ENCODE measurements at regions not wholly inside any gene's neighbourhood (a gene's known extent, or its start where the extent isn't known, plus 50 kb on each side); places are given as distances from the start of the nearest gene placed in this dataset.

GRCh38 chr1:73749996-73750395 lies 448.0 kb downstream of the LRRIQ3 start:
- Histone ChIP-seq H3K27ac (ENCODE audit: low read length) (no peak overlapping the region), H4K20me1 (ENCODE audit: insufficient read depth, low read length) (no peaks in the 10 kb centered on the region)
- no peak for ATAC-seq (ENCODE audit: insufficient read depth, low read depth)

GRCh38 chr1:73744985-73745384 lies 453.0 kb downstream of the LRRIQ3 start:
- Histone ChIP-seq H3K36me3 (ENCODE audit: insufficient read depth, low read length) (no peaks in the 10 kb centered on the region), H3K4me1 (ENCODE audit: insufficient read depth, low read length) (no peaks in the 10 kb centered on the region), H3K9me3 (ENCODE audit: insufficient read depth, low read length, severe bottlenecking) (no peaks in the 10 kb centered on the region), H2AFZ (ENCODE audit: low read depth, low read length) (no peak overlapping the region), H3K79me2 (ENCODE audit: insufficient read depth, low read length) (no peaks in the 10 kb centered on the region), H3K4me3 (ENCODE audit: low read depth in 1 of 2, low read length in 2 of 2) (no peak overlapping the region), H3K9ac (ENCODE audit: low read depth, low read length) (no peak overlapping the region), H4K20me1 (ENCODE audit: insufficient read depth, low read length) (no peaks in the 10 kb centered on the region), H3K4me2 (ENCODE audit: insufficient read depth, low read length) (no peak overlapping the region), H3K27ac (ENCODE audit: low read length) (no peak overlapping the region), H3K27me3 (ENCODE audit: insufficient read depth, low read length, poor library complexity) (no peaks in the 10 kb centered on the region)
- DNase-seq (no peak), ATAC-seq (ENCODE audit: insufficient read depth, low read depth) (no peak)
- no peak for TF ChIP-seq CTCF (IDR thresholded peaks at IDR 0.05; ENCODE audit: borderline replicate concordance, extremely low read depth, low read length, poor library complexity, severe bottlenecking)
- no peak for TF ChIP-seq EZH2 (IDR thresholded peaks at IDR 0.05; ENCODE audit: borderline replicate concordance, low read depth, low read length, severe bottlenecking)

More at GRCh38 chr1:73749996-73750395, 448.0 kb downstream of the LRRIQ3 start:
- Histone ChIP-seq H3K9me3 (ENCODE audit: insufficient read depth, low read length, severe bottlenecking) (no peaks in the 10 kb centered on the region), H3K4me1 (ENCODE audit: insufficient read depth, low read length) (no peaks in the 10 kb centered on the region), H2AFZ (ENCODE audit: low read depth, low read length) (no peak overlapping the region), H3K9ac (ENCODE audit: low read depth, low read length) (no peak overlapping the region), H3K79me2 (ENCODE audit: insufficient read depth, low read length) (no peaks in the 10 kb centered on the region), H3K27me3 (ENCODE audit: insufficient read depth, low read length, poor library complexity) (no peaks in the 10 kb centered on the region), H3K4me3 (ENCODE audit: low read depth in 1 of 2, low read length in 2 of 2) (no peak overlapping the region), H3K4me2 (ENCODE audit: insufficient read depth, low read length) (no peak overlapping the region), H3K36me3 (ENCODE audit: insufficient read depth, low read length) (no peaks in the 10 kb centered on the region)
- no peak for TF ChIP-seq EZH2 (IDR thresholded peaks at IDR 0.05; ENCODE audit: borderline replicate concordance, low read depth, low read length, severe bottlenecking)
- TF ChIP-seq CTCF (IDR thresholded peaks at IDR 0.05; ENCODE audit: borderline replicate concordance, extremely low read depth, low read length, poor library complexity, severe bottlenecking): no peak
- DNase-seq: no peak

GRCh38 chr1:73736125-73736524 lies 461.9 kb downstream of the LRRIQ3 start:
- TF ChIP-seq EZH2 (IDR thresholded peaks at IDR 0.05; ENCODE audit: borderline replicate concordance, low read depth, low read length, severe bottlenecking) (no peak), CTCF (IDR thresholded peaks at IDR 0.05; ENCODE audit: borderline replicate concordance, extremely low read depth, low read length, poor library complexity, severe bottlenecking) (no peak)

GRCh38 chr1:73727036-73727435 lies 470.9 kb downstream of the LRRIQ3 start:
- DNase-seq: no peak
- Histone ChIP-seq H2AFZ (ENCODE audit: low read depth, low read length) (no peak overlapping the region), H3K27me3 (ENCODE audit: insufficient read depth, low read length, poor library complexity) (no peaks in the 10 kb centered on the region), H3K36me3 (ENCODE audit: insufficient read depth, low read length) (no peaks in the 10 kb centered on the region), H3K4me2 (ENCODE audit: insufficient read depth, low read length) (no peak overlapping the region), H3K27ac (ENCODE audit: low read length) (no peak overlapping the region), H4K20me1 (ENCODE audit: insufficient read depth, low read length) (no peaks in the 10 kb centered on the region), H3K4me1 (ENCODE audit: insufficient read depth, low read length) (peaks cover 4% of the 10 kb centered on the region), H3K4me3 (ENCODE audit: low read depth in 1 of 2, low read length in 2 of 2) (no peak overlapping the region), H3K9ac (ENCODE audit: low read depth, low read length) (no peak overlapping the region), H3K79me2 (ENCODE audit: insufficient read depth, low read length) (no peaks in the 10 kb centered on the region), H3K9me3 (ENCODE audit: insufficient read depth, low read length, severe bottlenecking) (no peaks in the 10 kb centered on the region)
- TF ChIP-seq EZH2 (IDR thresholded peaks at IDR 0.05; ENCODE audit: borderline replicate concordance, low read depth, low read length, severe bottlenecking) (no peak), CTCF (IDR thresholded peaks at IDR 0.05; ENCODE audit: borderline replicate concordance, extremely low read depth, low read length, poor library complexity, severe bottlenecking) (no peak)
- ATAC-seq (ENCODE audit: insufficient read depth, low read depth): no peak

More at GRCh38 chr1:73736125-73736524, 461.9 kb downstream of the LRRIQ3 start:
- H3K4me1 ChIP-seq (ENCODE audit: insufficient read depth, low read length): no peaks in the 10 kb centered on the region
- no peaks in the 10 kb centered on the region for H3K36me3 ChIP-seq (ENCODE audit: insufficient read depth, low read length)
- H3K27ac ChIP-seq (ENCODE audit: low read length): no peak overlapping the region
- no peaks in the 10 kb centered on the region for H3K27me3 ChIP-seq (ENCODE audit: insufficient read depth, low read length, poor library complexity)
- H3K4me3 ChIP-seq (ENCODE audit: low read depth in 1 of 2, low read length in 2 of 2): no peak overlapping the region
- H3K4me2 ChIP-seq (ENCODE audit: insufficient read depth, low read length): no peak overlapping the region
- H3K79me2 ChIP-seq (ENCODE audit: insufficient read depth, low read length): no peaks in the 10 kb centered on the region
- DNase-seq (no peak), ATAC-seq (ENCODE audit: insufficient read depth, low read depth) (no peak)
- no peaks in the 10 kb centered on the region for H3K9me3 ChIP-seq (ENCODE audit: insufficient read depth, low read length, severe bottlenecking)
- no peak overlapping the region for H3K9ac ChIP-seq (ENCODE audit: low read depth, low read length)
- no peak overlapping the region for H2AFZ ChIP-seq (ENCODE audit: low read depth, low read length)
- H4K20me1 ChIP-seq (ENCODE audit: insufficient read depth, low read length): no peaks in the 10 kb centered on the region
